ENCODE measurements at regions not wholly inside any gene's neighbourhood (a gene's known extent, or its start where the extent isn't known, plus 50 kb on each side); places are given as distances from the start of the nearest gene placed in this dataset.

- DNase-seq (ENCODE audit: low spot score in 2 of 2) = no peak
These were observed 77.9 kb upstream of the STK26 start for GRCh38 chrX:131944936-131945902.

DNA sequence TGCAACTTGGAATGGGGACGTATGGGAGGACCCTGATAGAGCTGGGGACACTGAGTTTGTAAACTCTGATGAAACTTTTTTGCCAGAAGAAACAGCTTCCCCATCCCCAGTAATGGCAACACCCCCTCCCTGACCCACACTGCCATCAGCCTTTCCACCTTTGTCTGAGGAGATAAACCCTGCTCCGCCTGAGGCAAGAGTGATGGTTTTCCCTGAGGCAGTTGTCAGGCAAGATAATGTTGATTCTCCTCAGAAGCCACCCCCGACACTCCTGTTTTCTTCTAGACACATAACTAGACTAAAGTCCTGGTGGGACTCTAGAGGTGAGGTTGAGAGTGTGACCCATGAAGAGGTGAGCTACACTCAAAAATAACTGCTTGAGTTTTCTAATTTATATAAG is 71.9 kb upstream of the STK26 start:
- no peak for DNase-seq (ENCODE audit: low spot score in 2 of 2)
- no peaks in the 10 kb centered on the region for H3K27me3 ChIP-seq
- TF ChIP-seq CTCF (IDR thresholded peaks at IDR 0.05) = no peak
- H3K4me3 ChIP-seq = no peak overlapping the region
- no peaks in the 10 kb centered on the region for H3K36me3 ChIP-seq
- intact Hi-C loops (cut with DNase I) = no loop called here
- H3K4me1 ChIP-seq = no peaks in the 10 kb centered on the region
- no peaks in the 10 kb centered on the region for H3K9me3 ChIP-seq
- no peak overlapping the region for H3K27ac ChIP-seq

More at GRCh38 chrX:131944936-131945902, 77.9 kb upstream of the STK26 start:
- intact Hi-C loops (cut with DNase I) = no loop called here
- no peaks in the 10 kb centered on the region for H3K27me3 ChIP-seq
- H3K9me3 ChIP-seq = no peaks in the 10 kb centered on the region
- no peak overlapping the region for H3K4me3 ChIP-seq
- H3K36me3 ChIP-seq = no peaks in the 10 kb centered on the region
- no peaks in the 10 kb centered on the region for H3K4me1 ChIP-seq
- TF ChIP-seq CTCF (IDR thresholded peaks at IDR 0.05) = no peak
- no peak overlapping the region for H3K27ac ChIP-seq

- DNase-seq (ENCODE audit: low spot score in 2 of 2) = no peak
- H3K27me3 ChIP-seq = no peaks in the 10 kb centered on the region
- H3K4me1 ChIP-seq = no peaks in the 10 kb centered on the region
- no peaks in the 10 kb centered on the region for H3K36me3 ChIP-seq
- TF ChIP-seq CTCF (IDR thresholded peaks at IDR 0.05) = no peak
- H3K27ac ChIP-seq = no peak overlapping the region
- no peak overlapping the region for H3K4me3 ChIP-seq
- intact Hi-C loops (cut with DNase I) = no loop called here
- no peaks in the 10 kb centered on the region for H3K9me3 ChIP-seq
These were observed 67.9 kb upstream of the STK26 start for GRCh38 chrX:131955099-131955777.

DNA sequence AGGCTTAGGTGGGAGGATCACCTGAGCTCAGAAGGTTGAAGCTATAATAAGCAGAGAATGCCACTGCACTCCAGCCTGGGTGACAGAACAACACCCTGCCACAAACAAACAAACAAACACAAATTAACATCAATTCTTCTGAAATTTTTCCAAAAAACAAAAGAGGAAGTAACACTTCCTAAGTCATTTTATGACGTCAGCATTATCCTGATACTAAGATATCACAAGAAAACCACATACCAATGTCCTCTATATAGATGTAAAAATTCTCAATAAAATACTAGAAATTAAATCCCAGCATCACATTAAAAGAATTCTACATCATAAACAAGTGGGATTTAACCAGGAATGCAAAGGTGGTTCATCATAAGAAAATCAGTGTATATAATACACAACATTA is 64.4 kb upstream of the STK26 start:
- intact Hi-C loops (cut with DNase I) = no loop called here
- no peaks in the 10 kb centered on the region for H3K4me1 ChIP-seq
- DNase-seq (ENCODE audit: low spot score in 2 of 2) = no peak

GRCh38 chrX:131970347-131970746 is 52.8 kb upstream of the STK26 start:
- no peak for TF ChIP-seq CTCF (IDR thresholded peaks at IDR 0.05)
- intact Hi-C loops (cut with DNase I) = no loop called here
- no peak overlapping the region for H3K27ac ChIP-seq
- H3K27me3 ChIP-seq = no peaks in the 10 kb centered on the region
- no peaks in the 10 kb centered on the region for H3K36me3 ChIP-seq
- DNase-seq (ENCODE audit: low spot score in 2 of 2) = no peak
- no peaks in the 10 kb centered on the region for H3K9me3 ChIP-seq
- H3K4me1 ChIP-seq = no peaks in the 10 kb centered on the region
- no peak overlapping the region for H3K4me3 ChIP-seq

More for the DNA sequence above, 64.4 kb upstream of the STK26 start:
- no peaks in the 10 kb centered on the region for H3K27me3 ChIP-seq
- H3K9me3 ChIP-seq = no peaks in the 10 kb centered on the region
- no peak overlapping the region for H3K27ac ChIP-seq
- H3K36me3 ChIP-seq = no peaks in the 10 kb centered on the region
- TF ChIP-seq CTCF (IDR thresholded peaks at IDR 0.05) = no peak
- no peak overlapping the region for H3K4me3 ChIP-seq

All from ascending aorta (tissue), 2 donors.